Hepatocyte (in vitro differentiated cells): ENCODE measurements at regions not wholly inside any gene's neighbourhood (a gene's known extent, or its start where the extent isn't known, plus 50 kb on each side); places are given as distances from the start of the nearest gene placed in this dataset.

Source experiments
- EZH2 ChIP-seq: fragments of 200-600 bp; sonication (generic); IDR thresholded peaks from 2 replicates; pipeline ENCODE4 v1.6.1; 2016; ENCODE audit warnings: antibody characterized with exemption, mild to moderate bottlenecking, borderline replicate concordance
- TF ChIP-seq, protein P1 (sequence below): fragments of 200-600 bp; sonication (generic); IDR thresholded peaks from 2 replicates; pipeline ENCODE4 v1.5.1; 2016; ENCODE audit warnings: antibody characterized with exemption, mild to moderate bottlenecking; ENCODE audit not compliant: poor library complexity

DNA sequence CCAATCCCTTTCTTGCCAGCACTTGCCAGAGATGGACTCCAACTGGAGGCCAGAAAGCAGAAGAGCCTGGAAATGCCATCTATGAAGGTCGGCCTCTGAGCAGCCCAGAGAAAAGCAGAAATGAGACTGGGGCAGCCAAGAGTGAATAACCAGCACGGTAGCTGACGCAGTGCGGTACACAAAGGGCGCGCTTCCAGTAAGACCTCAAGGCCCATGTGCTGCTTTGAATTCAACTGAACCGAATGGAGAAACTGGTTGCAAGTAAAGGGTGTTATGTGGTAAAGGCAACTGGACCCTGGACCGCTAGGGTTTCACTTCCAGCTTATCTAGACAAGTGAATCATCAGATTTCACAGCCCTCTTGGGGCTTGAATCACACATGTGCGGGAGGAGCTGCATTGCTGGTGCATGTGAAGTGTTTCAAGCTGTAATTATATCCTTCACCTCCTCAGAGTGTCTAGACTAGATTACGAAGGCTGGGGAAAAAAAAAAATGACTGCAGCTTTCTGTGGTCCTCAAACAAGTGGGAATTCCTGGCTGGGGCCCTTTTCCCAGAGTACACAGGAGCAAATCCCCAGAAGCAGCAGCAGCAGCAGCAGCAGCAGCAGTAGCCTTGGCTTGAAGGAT is 128.9 kb downstream of the CCDC34 start:
- TF ChIP-seq, protein P1, sequence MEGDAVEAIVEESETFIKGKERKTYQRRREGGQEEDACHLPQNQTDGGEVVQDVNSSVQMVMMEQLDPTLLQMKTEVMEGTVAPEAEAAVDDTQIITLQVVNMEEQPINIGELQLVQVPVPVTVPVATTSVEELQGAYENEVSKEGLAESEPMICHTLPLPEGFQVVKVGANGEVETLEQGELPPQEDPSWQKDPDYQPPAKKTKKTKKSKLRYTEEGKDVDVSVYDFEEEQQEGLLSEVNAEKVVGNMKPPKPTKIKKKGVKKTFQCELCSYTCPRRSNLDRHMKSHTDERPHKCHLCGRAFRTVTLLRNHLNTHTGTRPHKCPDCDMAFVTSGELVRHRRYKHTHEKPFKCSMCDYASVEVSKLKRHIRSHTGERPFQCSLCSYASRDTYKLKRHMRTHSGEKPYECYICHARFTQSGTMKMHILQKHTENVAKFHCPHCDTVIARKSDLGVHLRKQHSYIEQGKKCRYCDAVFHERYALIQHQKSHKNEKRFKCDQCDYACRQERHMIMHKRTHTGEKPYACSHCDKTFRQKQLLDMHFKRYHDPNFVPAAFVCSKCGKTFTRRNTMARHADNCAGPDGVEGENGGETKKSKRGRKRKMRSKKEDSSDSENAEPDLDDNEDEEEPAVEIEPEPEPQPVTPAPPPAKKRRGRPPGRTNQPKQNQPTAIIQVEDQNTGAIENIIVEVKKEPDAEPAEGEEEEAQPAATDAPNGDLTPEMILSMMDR = no peak
- no peak for TF ChIP-seq EZH2
